CD1c-positive myeloid dendritic cell (primary cell): ENCODE measurements at regions not wholly inside any gene's neighbourhood (a gene's known extent, or its start where the extent isn't known, plus 50 kb on each side); places are given as distances from the start of the nearest gene placed in this dataset.

Experiments
- DNase-seq: peaks from one replicate; pipeline ENCODE4 v3.0.0-alpha.2; 2016; ENCODE audit errors: extremely low spot score

DNA sequence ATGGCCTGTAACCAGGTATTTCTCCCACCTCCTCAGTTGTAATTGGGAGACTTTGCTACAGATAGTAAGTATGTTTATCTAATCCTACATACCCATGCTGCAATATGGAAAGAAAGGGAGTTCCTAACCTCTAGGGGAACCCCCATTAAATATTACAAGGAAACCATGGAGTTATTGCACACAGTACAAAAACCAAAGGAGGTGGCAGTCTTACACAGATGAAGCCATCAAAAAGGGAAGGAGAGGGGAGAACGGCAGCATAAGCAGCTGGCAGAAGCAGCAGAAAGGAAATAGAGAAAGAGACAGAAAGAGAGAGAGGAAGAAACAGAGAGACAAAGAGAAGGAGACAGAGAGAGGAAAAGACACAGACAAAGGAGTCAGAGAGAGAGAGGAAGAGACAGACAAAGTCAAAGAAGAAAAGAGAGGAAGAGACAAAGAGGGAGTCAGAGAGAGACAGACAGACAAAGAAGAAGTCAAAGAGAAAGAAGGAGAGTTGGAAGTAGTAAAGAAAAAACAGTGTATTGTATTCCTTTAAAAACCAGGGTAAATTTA lies 142.9 kb downstream of the FASLG start:
- DNase-seq, result no peak

DNA sequence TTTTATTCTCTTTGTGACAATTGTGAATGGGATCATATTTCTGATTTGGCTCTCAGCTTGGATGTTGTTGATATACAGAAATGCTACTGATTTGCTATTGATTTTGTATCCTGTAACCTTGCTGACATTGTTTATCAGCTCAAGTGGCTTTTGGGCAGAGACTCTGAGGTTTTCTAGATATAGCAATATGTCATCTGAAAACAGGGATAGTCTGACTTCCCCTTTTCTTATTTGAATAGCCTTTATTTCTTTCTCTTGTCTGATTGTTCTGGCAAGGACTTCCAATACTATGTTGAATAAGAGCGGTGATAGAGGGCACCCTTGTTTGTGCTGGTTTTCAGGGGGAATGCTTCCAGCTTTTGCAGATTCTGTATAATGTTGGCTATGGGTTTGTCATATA lies 150.8 kb downstream of the FASLG start:
- DNase-seq, result peak; percentile 24

GRCh38 chr1:172810480-172811175 lies 151.7 kb downstream of the FASLG start:
- DNase-seq, result no peak

DNA sequence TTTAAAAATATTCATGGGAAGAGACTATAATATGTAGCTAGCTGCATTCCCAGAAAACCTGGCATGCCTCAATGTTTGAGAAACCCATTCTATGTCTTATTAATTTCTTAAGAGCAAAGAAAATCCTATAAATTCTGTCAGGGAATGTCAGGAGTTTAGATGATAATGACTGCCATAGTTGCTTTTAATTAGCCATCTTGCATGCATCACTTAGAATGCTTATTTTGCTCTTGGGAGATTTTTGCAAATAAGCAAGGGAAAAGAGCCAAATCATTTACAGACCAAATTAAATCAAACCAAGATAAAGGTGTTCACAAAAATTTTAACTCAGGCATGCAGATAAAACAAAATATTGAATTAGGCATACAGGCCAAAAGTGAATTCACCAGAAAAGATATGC lies 152.8 kb downstream of the FASLG start:
- DNase-seq, result no peak

GRCh38 chr1:172812118-172812517 lies 153.2 kb downstream of the FASLG start:
- DNase-seq, result no peak

DNA sequence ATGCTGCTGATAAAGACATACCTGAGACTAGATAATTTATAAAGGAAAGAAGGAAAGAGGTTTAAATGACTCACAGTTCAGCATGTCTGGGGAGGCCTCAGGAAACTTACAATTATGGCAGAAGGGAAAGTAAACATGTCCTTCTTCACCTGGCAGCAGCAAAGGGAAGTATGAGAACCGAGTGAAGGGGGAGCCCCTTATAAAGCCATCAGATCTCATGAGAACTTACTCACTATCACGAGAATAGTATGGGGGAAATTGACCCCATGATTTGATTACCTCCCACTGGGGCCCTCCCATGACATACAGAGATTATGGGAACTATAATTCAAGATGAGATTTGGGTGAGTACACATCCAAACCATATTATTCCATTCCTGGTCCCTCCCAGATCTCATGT lies 154.4 kb downstream of the FASLG start:
- no peak for DNase-seq

GRCh38 chr1:172814428-172814827 lies 155.5 kb downstream of the FASLG start:
- DNase-seq, result no peak

DNA sequence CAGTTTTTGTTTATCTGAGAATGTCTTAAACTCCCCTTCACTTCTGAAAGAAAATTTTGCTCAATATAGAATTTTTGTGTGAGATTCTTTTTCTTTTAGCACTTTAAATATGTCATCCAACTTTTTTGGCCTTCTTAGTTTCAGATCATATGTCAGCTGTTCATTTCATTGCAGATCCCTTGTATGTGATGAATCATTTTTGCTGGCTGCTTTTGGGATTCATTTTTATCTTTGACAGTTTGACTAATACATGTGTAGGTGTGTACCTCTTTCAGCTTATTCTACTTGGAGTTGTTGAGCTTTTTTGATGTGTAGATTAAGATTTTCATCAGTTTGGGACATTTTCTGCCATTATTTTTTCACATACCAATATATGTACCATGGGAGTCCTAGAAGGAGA lies 156.8 kb downstream of the FASLG start:
- DNase-seq, result no peak

DNA sequence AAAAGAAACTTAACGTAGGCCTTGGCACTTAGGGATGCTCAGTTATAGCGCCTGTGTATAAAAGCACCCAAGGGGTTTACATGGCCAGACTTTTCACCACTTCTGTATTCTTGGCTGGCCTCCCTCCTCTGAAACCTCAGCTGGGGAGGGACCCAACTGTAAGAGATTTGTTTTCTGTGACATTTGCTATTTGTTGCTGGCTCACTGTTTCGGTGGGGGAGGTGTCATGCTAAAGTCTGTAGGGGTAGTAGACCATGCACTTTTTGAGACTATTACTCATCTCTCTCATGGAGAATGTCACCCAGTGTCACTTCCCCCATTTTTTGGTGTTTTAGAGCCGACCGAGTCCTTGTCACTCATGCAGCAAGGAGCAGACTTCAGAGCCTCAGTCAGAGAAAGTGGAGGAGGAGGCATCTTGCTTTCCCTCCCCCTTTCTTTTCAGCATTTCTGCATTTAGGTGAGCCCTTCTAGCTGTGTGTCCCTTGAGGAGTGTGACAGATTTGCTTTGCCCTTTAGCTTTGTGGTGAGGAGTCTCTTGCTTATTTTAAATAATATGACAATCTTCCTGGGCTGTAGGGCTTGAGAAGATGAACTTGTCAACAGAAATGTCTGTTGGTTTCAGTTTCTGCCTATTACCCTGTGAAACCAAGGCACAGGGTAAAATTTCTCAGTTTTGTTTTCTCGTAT lies 160.1 kb downstream of the FASLG start:
- peak; percentile 91 for DNase-seq

DNA sequence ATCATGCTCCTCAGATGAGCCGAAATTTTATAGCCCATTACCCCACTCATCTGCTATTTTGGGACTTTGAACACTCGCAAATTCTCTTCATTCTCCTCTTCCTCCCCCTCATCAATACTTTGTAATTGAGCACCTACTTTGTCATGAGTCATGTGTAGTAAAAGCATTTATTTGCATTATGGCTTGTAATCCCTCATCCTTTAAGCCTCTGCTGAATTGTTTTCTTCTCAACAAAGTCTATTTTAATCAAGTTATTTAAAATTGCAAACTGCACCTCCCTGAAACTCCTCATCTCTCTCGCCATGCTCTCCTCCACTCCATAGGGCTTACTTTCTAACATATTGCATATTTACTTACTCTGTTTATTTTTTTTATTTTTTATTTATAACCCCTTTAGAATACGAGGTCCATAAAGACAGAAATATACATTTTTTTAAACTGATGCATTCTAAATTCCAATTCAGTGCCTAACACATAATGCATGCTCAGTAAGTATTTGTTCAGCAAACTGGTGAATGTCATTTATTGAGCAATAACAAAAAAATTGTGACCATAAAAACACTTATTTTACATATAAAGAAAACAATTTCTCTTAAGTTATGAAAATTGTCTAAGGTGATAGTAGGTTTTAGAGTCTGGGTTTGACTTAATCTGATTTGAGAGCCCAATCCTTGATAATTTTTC lies 161.7 kb downstream of the FASLG start:
- DNase-seq, result no peak

DNA sequence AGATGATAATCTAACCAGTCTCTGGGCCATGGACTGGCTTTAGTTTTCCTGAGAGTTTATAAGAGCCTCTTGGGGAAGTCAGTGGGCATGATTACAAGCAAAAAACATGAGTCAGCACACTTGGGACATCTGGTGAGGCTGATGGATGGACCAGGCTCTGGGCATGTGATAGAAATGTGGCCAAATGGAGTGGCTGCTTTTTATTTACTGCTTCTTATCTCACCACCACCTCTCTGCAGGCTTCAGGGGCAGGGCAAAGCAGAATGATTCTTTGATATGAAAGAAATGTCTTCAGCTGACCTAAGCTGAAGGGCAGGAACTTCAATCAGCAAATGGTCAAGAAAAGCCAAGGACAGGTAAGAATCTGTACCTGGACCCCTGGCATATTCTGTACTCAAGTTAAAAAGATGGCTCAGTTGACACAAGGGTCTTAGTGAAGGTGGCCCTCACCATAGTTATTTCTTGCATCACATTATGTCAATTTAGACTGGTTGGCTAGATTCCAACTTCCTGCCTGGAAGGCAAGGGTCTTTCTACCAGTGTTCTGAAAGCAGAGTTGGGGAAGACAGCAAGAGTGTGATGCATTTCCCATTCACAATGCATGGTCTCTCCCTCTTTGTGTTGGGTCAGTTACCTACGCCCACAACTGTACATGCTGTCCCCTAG lies 162.8 kb downstream of the FASLG start:
- peak; percentile 34 for DNase-seq

GRCh38 chr1:172822886-172823285 lies 164.0 kb downstream of the FASLG start:
- no peak for DNase-seq

GRCh38 chr1:172823534-172823933 lies 164.6 kb downstream of the FASLG start:
- no peak for DNase-seq

GRCh38 chr1:172824209-172824608 lies 165.3 kb downstream of the FASLG start:
- peak; percentile 53 for DNase-seq

GRCh38 chr1:172826096-172826741 lies 167.3 kb downstream of the FASLG start:
- DNase-seq, result peak; percentile 69

- DNase-seq, result peak; percentile 9
Measured at GRCh38 chr1:172827301-172827700, 168.4 kb downstream of the FASLG start.

DNA sequence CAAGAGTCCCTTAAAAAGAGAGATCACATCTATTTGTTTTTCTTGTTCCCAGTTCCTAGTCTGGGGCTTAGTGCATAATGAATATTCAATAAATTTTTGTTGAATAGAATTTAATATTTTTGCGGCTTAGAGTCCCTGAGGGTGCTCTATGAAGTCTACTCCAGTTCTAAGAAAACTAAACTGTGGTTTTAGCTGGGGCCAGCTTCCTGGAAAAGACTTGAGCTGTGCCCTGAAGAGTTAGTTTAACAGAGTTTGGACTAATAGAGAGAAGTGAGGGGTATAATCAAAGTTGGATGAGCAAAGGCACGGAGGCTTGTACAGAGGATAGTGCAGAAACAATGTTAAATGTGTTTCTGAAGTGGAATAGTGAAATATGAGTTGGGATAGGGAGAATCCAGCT lies 168.9 kb downstream of the FASLG start:
- DNase-seq, result no peak

DNA sequence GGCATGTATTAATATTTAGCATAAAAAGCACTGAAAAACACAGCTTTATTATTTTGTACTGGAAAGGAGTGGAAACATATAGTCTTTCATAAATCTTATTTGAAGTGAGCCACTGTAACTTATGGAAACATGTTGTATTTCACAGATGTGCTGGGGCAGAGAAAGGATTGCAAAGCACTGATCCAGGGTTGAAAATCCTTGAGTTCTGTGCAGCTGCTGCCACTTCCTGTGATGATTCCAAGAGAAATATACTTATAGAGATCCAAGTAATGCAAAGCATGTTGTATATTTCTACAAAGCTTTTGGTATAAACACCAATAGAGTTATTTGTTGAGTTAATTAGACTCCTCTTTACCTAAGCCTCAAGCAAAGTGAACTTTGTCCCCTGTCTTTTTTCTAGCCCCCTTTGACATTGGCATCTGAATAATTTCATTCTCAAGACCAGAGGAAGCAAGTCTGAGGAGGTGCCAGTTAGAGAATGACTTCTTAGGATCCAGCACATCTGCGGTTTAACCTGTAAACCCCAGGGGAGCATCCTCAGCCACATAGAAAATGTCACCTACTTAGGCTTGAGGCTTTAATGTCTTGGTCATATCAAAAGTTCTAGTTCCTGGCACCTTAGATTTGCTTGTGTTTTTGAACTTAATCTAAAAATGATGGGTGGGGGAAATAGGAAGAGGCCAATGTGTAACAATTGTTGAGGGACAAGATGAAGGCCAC lies 173.3 kb downstream of the FASLG start:
- no peak for DNase-seq

GRCh38 chr1:172833954-172834353 lies 175.1 kb downstream of the FASLG start:
- DNase-seq, result no peak

DNA sequence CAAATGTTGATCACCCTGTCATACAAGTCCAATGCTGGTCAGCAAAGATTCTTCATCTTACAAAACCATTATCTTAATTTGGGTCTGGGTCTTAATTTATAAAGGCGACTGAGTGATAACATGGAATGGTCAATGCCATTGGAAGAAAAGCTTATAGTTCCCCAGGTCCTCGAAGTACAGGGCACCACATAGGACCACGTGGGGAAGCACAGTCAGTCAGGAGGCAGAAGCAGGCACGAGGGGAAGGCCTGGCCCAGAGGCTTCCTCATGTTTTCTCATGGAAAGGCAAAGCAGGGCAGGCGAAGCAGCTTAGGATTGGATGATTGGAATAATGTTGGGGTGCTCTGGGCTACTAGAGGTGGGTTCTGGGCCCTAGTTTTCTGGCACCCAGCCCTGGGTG lies 175.7 kb downstream of the FASLG start:
- no peak for DNase-seq

- DNase-seq, result no peak
Measured at GRCh38 chr1:172835834-172836233, 176.9 kb downstream of the FASLG start.
